T-helper 1 cell treated with Interleukin-12 subunit alpha and Interleukin-12 subunit beta and Interleukin-4 antibody, amounts not matched to agents 30 μg/mL and 1 μg/mL, for 36 hours (primary cell): ENCODE measurements at regions not wholly inside any gene's neighbourhood (a gene's known extent, or its start where the extent isn't known, plus 50 kb on each side); places are given as distances from the start of the nearest gene placed in this dataset.

Source experiments
- H3K27ac Mint-ChIP-seq: one replicate; pipeline ENCODE4 v1.8.0; 2021; ENCODE audit warnings: mild to moderate bottlenecking, mixed read lengths
- H3K27me3 Mint-ChIP-seq: one replicate; pipeline ENCODE4 v1.8.0; 2021; ENCODE audit warnings: low read depth, mixed read lengths
- H3K36me3 Mint-ChIP-seq: one replicate; pipeline ENCODE4 v1.8.0; 2021; ENCODE audit warnings: low read depth, mixed read lengths
- H3K4me1 Mint-ChIP-seq: one replicate; pipeline ENCODE4 v1.8.0; 2021; ENCODE audit warnings: low read depth, mixed read lengths
- H3K4me3 Mint-ChIP-seq: one replicate; pipeline ENCODE4 v1.8.0; 2021; ENCODE audit warnings: mild to moderate bottlenecking, moderate library complexity, mixed read lengths
- H3K9me3 Mint-ChIP-seq: one replicate; pipeline ENCODE4 v1.8.0; 2021; ENCODE audit warnings: mixed read lengths

GRCh38 chr5:167012123-167013034, 1279.1 kb upstream of the WWC1 start:
- Mint-ChIP-seq H3K27me3 (no peaks in the 10 kb centered on the region), H3K9me3 (peaks cover 4% of the 10 kb centered on the region), H3K4me3 (no peak overlapping the region), H3K36me3 (no peaks in the 10 kb centered on the region), H3K27ac (no peak overlapping the region), H3K4me1 (no peaks in the 10 kb centered on the region)

- H3K36me3 Mint-ChIP-seq: no peaks in the 10 kb centered on the region
- no peak overlapping the region for H3K4me3 Mint-ChIP-seq
- H3K27me3 Mint-ChIP-seq: no peaks in the 10 kb centered on the region
- no peaks in the 10 kb centered on the region for H3K4me1 Mint-ChIP-seq
- no peak overlapping the region for H3K27ac Mint-ChIP-seq
- H3K9me3 Mint-ChIP-seq: no peaks in the 10 kb centered on the region
Observed at GRCh38 chr5:167014401-167015056, 1276.9 kb upstream of the WWC1 start.

- Mint-ChIP-seq H3K4me1 (no peaks in the 10 kb centered on the region), H3K4me3 (no peak overlapping the region), H3K9me3 (no peaks in the 10 kb centered on the region), H3K36me3 (no peaks in the 10 kb centered on the region), H3K27ac (no peak overlapping the region), H3K27me3 (no peaks in the 10 kb centered on the region)
Observed at GRCh38 chr5:167020418-167020817, 1271.0 kb upstream of the WWC1 start.

- Mint-ChIP-seq H3K9me3 (no peaks in the 10 kb centered on the region), H3K27me3 (no peaks in the 10 kb centered on the region), H3K27ac (no peak overlapping the region), H3K4me3 (no peak overlapping the region), H3K36me3 (no peaks in the 10 kb centered on the region), H3K4me1 (no peaks in the 10 kb centered on the region)
Observed at GRCh38 chr5:167029488-167029887, 1262.0 kb upstream of the WWC1 start.

GRCh38 chr5:167030500-167031120, 1260.8 kb upstream of the WWC1 start:
- no peaks in the 10 kb centered on the region for H3K36me3 Mint-ChIP-seq
- no peak overlapping the region for H3K27ac Mint-ChIP-seq
- H3K4me3 Mint-ChIP-seq: no peak overlapping the region
- no peaks in the 10 kb centered on the region for H3K4me1 Mint-ChIP-seq
- no peaks in the 10 kb centered on the region for H3K27me3 Mint-ChIP-seq
- H3K9me3 Mint-ChIP-seq: no peaks in the 10 kb centered on the region

- no peaks in the 10 kb centered on the region for H3K36me3 Mint-ChIP-seq
- no peaks in the 10 kb centered on the region for H3K4me1 Mint-ChIP-seq
- no peaks in the 10 kb centered on the region for H3K27me3 Mint-ChIP-seq
- H3K27ac Mint-ChIP-seq: no peak overlapping the region
- H3K9me3 Mint-ChIP-seq: peaks cover 6% of the 10 kb centered on the region
- no peak overlapping the region for H3K4me3 Mint-ChIP-seq
Observed at GRCh38 chr5:167036585-167036984, 1254.9 kb upstream of the WWC1 start.

- no peaks in the 10 kb centered on the region for H3K4me1 Mint-ChIP-seq
- H3K4me3 Mint-ChIP-seq: no peak overlapping the region
- no peaks in the 10 kb centered on the region for H3K27me3 Mint-ChIP-seq
- H3K9me3 Mint-ChIP-seq: no peaks in the 10 kb centered on the region
- no peak overlapping the region for H3K27ac Mint-ChIP-seq
- H3K36me3 Mint-ChIP-seq: no peaks in the 10 kb centered on the region
Observed at GRCh38 chr5:167049043-167049663, 1242.3 kb upstream of the WWC1 start.

- Mint-ChIP-seq H3K4me3 (no peak overlapping the region), H3K9me3 (no peaks in the 10 kb centered on the region), H3K36me3 (no peaks in the 10 kb centered on the region), H3K4me1 (no peaks in the 10 kb centered on the region), H3K27ac (no peak overlapping the region), H3K27me3 (no peaks in the 10 kb centered on the region)
Observed at GRCh38 chr5:167049771-167050567, 1241.5 kb upstream of the WWC1 start.

- H3K4me1 Mint-ChIP-seq: no peaks in the 10 kb centered on the region
- H3K27ac Mint-ChIP-seq: no peak overlapping the region
- no peaks in the 10 kb centered on the region for H3K36me3 Mint-ChIP-seq
- H3K27me3 Mint-ChIP-seq: no peaks in the 10 kb centered on the region
- no peaks in the 10 kb centered on the region for H3K9me3 Mint-ChIP-seq
- H3K4me3 Mint-ChIP-seq: no peak overlapping the region
Observed at GRCh38 chr5:167050568-167051401, 1240.7 kb upstream of the WWC1 start.

GRCh38 chr5:167051402-167051768, 1240.1 kb upstream of the WWC1 start:
- no peaks in the 10 kb centered on the region for H3K27me3 Mint-ChIP-seq
- H3K4me3 Mint-ChIP-seq: no peak overlapping the region
- no peaks in the 10 kb centered on the region for H3K9me3 Mint-ChIP-seq
- no peaks in the 10 kb centered on the region for H3K36me3 Mint-ChIP-seq
- H3K27ac Mint-ChIP-seq: no peak overlapping the region
- H3K4me1 Mint-ChIP-seq: no peaks in the 10 kb centered on the region

- Mint-ChIP-seq H3K27me3 (no peaks in the 10 kb centered on the region), H3K4me1 (no peaks in the 10 kb centered on the region), H3K4me3 (no peak overlapping the region), H3K27ac (no peak overlapping the region), H3K9me3 (no peaks in the 10 kb centered on the region), H3K36me3 (no peaks in the 10 kb centered on the region)
Observed at GRCh38 chr5:167052791-167053190, 1238.7 kb upstream of the WWC1 start.

- Mint-ChIP-seq H3K27me3 (no peaks in the 10 kb centered on the region), H3K27ac (no peak overlapping the region), H3K36me3 (no peaks in the 10 kb centered on the region), H3K4me3 (no peak overlapping the region), H3K4me1 (no peaks in the 10 kb centered on the region), H3K9me3 (no peaks in the 10 kb centered on the region)
Observed at GRCh38 chr5:167057665-167058064, 1233.8 kb upstream of the WWC1 start.

GRCh38 chr5:167061695-167062094, 1229.8 kb upstream of the WWC1 start:
- Mint-ChIP-seq H3K4me3 (no peak overlapping the region), H3K9me3 (no peaks in the 10 kb centered on the region), H3K27ac (no peak overlapping the region), H3K4me1 (no peaks in the 10 kb centered on the region), H3K27me3 (no peaks in the 10 kb centered on the region), H3K36me3 (no peaks in the 10 kb centered on the region)
